HG02798 (cell line): ENCODE measurements at regions not wholly inside any gene's neighbourhood (a gene's known extent, or its start where the extent isn't known, plus 50 kb on each side); places are given as distances from the start of the nearest gene placed in this dataset.

Source experiments
- ATAC-seq: cut with Tn5 transposase; IDR thresholded peaks from one replicate; pipeline ENCODE4 v1.9.1; 2021; ENCODE audit warnings: mild to moderate bottlenecking; ENCODE audit not compliant: unreplicated experiment, poor library complexity

- no peak for ATAC-seq
Measured at GRCh38 chr11:110773442-110773841, 61.2 kb upstream of the ARHGAP20 start.

GRCh38 chr11:110772863-110773262 is 60.6 kb upstream of the ARHGAP20 start:
- ATAC-seq: no peak

GRCh38 chr11:110766316-110766715 is 54.1 kb upstream of the ARHGAP20 start:
- no peak for ATAC-seq

GRCh38 chr11:110764485-110764884 is 52.2 kb upstream of the ARHGAP20 start:
- ATAC-seq: no peak

- no peak for ATAC-seq
Measured at GRCh38 chr11:110763249-110764011, 51.2 kb upstream of the ARHGAP20 start.

- no peak for ATAC-seq
Measured at GRCh38 chr11:110762590-110762989, 50.4 kb upstream of the ARHGAP20 start.
